GM06990 (cell line): ENCODE measurements at regions not wholly inside any gene's neighbourhood (a gene's known extent, or its start where the extent isn't known, plus 50 kb on each side); places are given as distances from the start of the nearest gene placed in this dataset.

Experiments used
- DNase-seq: peaks from one replicate; pipeline ENCODE4 v3.0.0-alpha.2; 2011; ENCODE audit not compliant: insufficient read length; ENCODE audit errors: extremely low read depth
- H3K27me3 ChIP-seq: replicated peaks from 2 replicates; pipeline ENCODE4 v1.6.0; 2011; ENCODE audit warnings: low read length; ENCODE audit not compliant: control insufficient read depth, insufficient read depth
- H3K36me3 ChIP-seq: 2 replicates; pipeline ENCODE4 v1.5.1; 2011; ENCODE audit warnings: low read length; ENCODE audit not compliant: control insufficient read depth, insufficient read depth
- H3K4me3 ChIP-seq: replicated peaks from 2 replicates; pipeline ENCODE4 v1.5.1; 2011; ENCODE audit warnings: low read depth, mild to moderate bottlenecking, control low read depth, low read length
- CTCF ChIP-seq: IDR thresholded peaks from 2 replicates; pipeline ENCODE4 v1.5.1; 2011; ENCODE audit warnings: low read length, control low read depth, mild to moderate bottlenecking, inconsistent platforms; ENCODE audit not compliant: insufficient read depth, poor library complexity, severe bottlenecking

GRCh38 chr7:54622696-54623309, 80.6 kb downstream of the VSTM2A start:
- DNase-seq: no peak
- no peak for TF ChIP-seq CTCF
- H3K36me3 ChIP-seq: no peaks in the 10 kb centered on the region
- H3K4me3 ChIP-seq: no peak overlapping the region
- no peaks in the 10 kb centered on the region for H3K27me3 ChIP-seq
